NCI-H524 treated with DMSO at 0.1 percent for 48 hours (cell line): ENCODE measurements at regions not wholly inside any gene's neighbourhood (a gene's known extent, or its start where the extent isn't known, plus 50 kb on each side); places are given as distances from the start of the nearest gene placed in this dataset.

Source experiments
- DNase-seq: peaks from one replicate; lab custom pipeline; 2025; lab: John Stamatoyannopoulos, UW

GRCh38 chr5:159422910-159423309 is 92.6 kb upstream of the IL12B start:
- no peak for DNase-seq

DNA sequence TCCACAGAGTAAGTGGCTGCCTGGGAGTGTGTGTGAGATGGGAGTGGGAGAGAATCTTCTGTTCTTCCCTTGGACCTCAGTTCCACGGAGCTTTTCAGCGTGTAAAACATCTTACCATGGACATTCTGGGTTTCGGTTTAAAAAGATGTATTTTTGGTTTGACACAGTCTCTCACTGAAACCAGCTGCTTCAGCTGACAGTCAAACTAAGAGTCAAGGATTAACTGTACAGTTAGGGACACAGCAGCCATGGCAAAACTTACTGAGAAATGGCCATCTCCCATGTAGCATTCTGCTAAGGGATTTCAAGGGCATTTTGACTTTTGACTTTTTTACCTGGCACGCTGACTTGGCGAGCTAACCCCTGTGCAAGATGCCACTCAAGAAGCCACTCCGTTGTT is 93.8 kb upstream of the IL12B start:
- DNase-seq: no peak

- no peak for DNase-seq
These were observed 96.4 kb upstream of the IL12B start for GRCh38 chr5:159426694-159427093.

DNA sequence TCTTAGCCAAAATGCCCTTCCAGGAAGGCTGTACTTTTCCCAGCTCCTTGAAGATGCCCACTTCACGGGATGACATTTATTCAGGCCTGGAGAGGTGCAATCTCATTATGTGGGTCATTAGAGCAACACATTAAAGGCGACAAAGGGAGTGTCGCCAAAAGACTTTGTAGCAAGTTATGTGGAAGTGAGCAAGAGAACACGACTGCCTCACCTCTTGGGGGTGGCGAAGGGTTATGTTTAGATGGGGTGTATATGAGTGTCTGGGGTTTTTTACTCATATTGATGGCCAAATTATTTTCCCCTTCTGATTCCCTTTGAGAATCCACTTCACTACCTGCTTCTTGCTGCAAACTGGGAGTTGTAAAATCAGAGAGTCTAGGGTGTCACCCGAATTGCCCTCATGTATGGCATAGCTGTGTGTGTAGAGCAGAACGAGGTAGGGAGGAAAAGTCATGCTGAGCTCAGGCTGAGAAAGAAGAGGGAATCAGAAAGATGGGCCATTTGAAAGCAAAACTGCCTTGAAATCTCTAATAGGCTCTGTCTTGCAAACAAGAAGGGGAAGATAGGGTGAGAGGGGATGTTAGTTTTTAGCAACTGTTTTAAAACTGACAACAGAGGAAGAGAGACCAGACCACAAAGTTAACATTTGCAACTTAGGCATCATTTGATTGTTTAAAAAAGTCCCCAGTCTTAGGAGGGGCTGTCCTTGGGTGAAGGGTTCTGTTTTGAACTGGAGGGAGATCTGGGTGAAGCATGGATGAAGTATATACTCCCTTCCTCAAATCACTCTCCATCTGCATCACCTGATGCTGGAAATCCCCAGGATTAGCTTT is 97.1 kb upstream of the IL12B start:
- DNase-seq: no peak

- DNase-seq: no peak
These were observed 100.2 kb upstream of the IL12B start for GRCh38 chr5:159430361-159431012.

- DNase-seq: no peak
These were observed 105.6 kb upstream of the IL12B start for GRCh38 chr5:159435855-159436254.

- no peak for DNase-seq
These were observed 107.8 kb upstream of the IL12B start for GRCh38 chr5:159438092-159438491.

GRCh38 chr5:159439002-159439401 is 108.7 kb upstream of the IL12B start:
- no peak for DNase-seq

DNA sequence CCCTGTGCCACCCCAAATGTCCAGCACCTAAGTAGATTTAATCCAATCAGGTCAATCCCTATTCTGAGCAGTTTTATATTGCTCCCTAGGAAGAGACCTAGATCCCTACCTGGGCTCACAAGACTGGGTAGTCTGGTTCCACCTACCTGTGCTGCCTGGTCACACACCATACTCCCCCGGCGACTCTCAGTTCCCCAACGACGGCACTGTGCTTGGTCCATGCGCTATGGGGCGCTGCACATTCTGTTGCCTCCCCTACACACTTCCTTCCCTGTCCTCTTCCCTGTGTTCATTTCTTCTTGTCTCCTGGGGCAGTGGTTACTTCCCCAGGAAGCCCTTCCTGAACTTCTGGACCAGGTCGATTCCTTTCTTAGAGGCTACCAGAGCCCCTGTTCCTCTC is 109.9 kb upstream of the IL12B start:
- no peak for DNase-seq

DNA sequence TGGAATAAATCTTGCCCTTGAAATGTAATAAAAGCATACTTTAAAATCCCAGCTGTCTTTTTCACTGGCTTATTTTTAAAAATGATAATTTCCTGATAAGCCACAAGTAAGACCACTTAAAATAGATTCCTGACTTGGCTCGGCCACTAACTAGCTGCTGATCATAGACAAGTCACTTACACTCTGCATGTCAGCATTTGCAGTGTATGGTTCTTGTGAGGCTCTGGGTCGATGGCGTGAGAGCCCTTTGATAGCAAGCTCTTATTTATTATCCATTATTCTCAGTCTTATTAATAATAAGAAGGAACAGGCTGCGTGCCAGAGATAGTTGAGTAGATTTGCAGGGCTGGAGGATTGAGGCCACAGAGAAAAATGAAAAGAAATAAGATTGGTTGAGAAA is 110.7 kb upstream of the IL12B start:
- peak; percentile 74 for DNase-seq

GRCh38 chr5:159441441-159441840 is 111.2 kb upstream of the IL12B start:
- DNase-seq: no peak

- DNase-seq: peak; percentile 32
These were observed 112.0 kb upstream of the IL12B start for GRCh38 chr5:159442206-159442850.

DNA sequence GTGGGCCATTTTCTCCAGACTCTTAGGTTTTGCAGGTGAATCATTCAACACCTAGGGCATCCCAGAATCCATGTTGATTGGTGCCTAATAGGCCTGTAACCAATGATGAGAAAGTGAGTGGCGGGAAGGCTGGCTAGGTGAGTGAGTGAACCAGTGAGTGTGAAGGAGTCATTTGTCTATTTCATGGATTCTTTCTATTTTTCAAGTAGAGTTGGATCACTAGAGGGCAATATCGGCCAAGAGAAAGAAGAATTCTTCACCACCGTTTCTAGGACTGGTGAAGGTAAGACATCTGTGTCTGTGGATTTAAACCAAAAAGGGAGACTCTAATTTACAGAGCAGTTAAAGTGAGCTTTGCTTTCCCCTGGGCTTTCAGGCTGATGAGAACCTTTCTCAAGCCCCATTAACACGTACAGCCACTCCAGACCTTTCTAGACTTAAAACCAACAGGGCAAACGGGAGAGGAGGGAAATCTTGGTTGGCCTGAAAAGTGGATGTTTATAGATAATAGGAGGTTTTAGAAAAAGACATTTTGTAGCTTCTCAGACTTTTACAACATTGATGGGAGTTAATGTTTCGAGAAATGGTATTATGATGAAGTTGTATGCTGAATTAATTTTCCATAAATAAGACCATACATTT is 114.3 kb upstream of the IL12B start:
- peak; percentile 7 for DNase-seq

DNA sequence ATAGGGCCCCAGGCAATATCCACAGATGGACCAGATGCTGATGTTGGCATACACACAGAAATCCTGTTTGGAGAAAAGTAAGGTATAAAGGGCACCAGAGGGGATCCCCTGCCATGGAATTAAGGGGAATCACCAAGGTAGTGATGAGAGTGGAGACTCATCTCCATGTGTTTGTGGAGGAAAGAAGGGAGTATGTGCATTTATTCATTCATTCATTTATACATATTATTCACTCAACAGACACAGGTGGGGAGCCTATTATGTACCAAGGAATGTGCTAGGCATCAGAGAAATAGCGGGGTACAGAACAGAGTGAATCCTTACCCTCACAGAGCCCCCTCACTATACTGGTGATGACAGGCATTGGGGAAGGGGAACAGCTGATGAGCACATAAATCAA is 116.8 kb upstream of the IL12B start:
- DNase-seq: no peak

- DNase-seq: no peak
These were observed 118.6 kb upstream of the IL12B start for GRCh38 chr5:159448841-159449407.

DNA sequence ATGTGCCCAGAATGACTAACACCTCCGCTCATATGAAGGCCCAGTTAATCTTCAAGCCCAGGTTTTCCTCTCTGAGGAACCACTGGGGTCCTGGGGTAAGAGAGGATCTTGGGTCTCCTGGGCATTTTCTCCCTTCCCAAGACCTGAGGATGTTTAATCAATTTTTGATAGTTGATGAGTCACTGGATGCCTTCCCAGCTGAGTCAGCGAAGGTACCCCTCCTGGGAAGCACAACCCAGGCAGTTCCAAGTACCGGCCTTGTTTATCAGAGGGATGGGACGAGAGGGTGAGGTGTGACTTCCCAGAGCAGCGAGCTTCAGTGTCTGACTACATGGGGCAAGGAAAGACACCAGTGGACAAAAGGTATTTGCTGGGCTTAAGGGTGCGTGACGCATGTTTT is 119.6 kb upstream of the IL12B start:
- DNase-seq: no peak

GRCh38 chr5:159450417-159450816 is 120.1 kb upstream of the IL12B start:
- no peak for DNase-seq

- DNase-seq: no peak
These were observed 121.1 kb upstream of the IL12B start for GRCh38 chr5:159451197-159452052.

- no peak for DNase-seq
These were observed 122.3 kb upstream of the IL12B start for GRCh38 chr5:159452480-159453167.

- DNase-seq: no peak
These were observed 122.9 kb upstream of the IL12B start for GRCh38 chr5:159453209-159453608.

- no peak for DNase-seq
These were observed 126.0 kb upstream of the IL12B start for GRCh38 chr5:159456261-159456660.
